Panc1 (cell line): ENCODE measurements at regions not wholly inside any gene's neighbourhood (a gene's known extent, or its start where the extent isn't known, plus 50 kb on each side); places are given as distances from the start of the nearest gene placed in this dataset.

Experiments used
- ATAC-seq: fragments of 200-7000 bp; cut with Tn5 transposase; 2 replicates; pipeline ENCODE4 v1.9.1; 2020; ENCODE audit warnings: mild to moderate bottlenecking, moderate library complexity
- BruUV-seq: library from RNA; stranded (reverse); fragments of 400-500 nt; replicated peaks from 2 replicates; lab custom pipeline; 2021; lab: Mats Ljungman, UMichigan
- CTCF ChIA-PET: fragments of 300-600 bp; sonication (Branson Sonifier 250); formaldehyde crosslinking; loops from one replicate; lab custom pipeline; 2022; ENCODE audit warnings: antibody characterized with exemption; lab: Charles Lee
- POLR2A ChIA-PET: fragments of 300-600 bp; sonication (Branson Sonifier 250); formaldehyde crosslinking; loops from one replicate; lab custom pipeline; 2022; ENCODE audit warnings: antibody characterized with exemption; lab: Charles Lee
- DNase-seq: peaks from one replicate; pipeline ENCODE4 v3.0.0-alpha.2; 2010; ENCODE audit warnings: low read depth, low spot score
- H3K27ac ChIP-seq: 2 replicates; pipeline ENCODE4 v1.5.1; 2011; ENCODE audit warnings: mild to moderate bottlenecking, low read length, inconsistent platforms
- H3K27me3 ChIP-seq: fragments of 200-500 bp; sonication (Bioruptor generic); 2 replicates; pipeline ENCODE4 v1.6.0; 2014; ENCODE audit warnings: low read length, inconsistent platforms; ENCODE audit not compliant: control insufficient read depth, insufficient read depth
- H3K36me3 ChIP-seq: fragments of 200-500 bp; sonication (Bioruptor generic); 2 replicates; pipeline ENCODE4 v1.5.1; 2014; ENCODE audit warnings: inconsistent platforms, mild to moderate bottlenecking, low read length, moderate library complexity; ENCODE audit not compliant: control insufficient read depth, insufficient read depth
- H3K4me1 ChIP-seq: 2 replicates; pipeline ENCODE4 v1.5.1; 2011; ENCODE audit warnings: inconsistent platforms, mild to moderate bottlenecking, low read length, moderate library complexity; ENCODE audit not compliant: control insufficient read depth, insufficient read depth
- H3K4me3 ChIP-seq, 2 experiments: 2 replicates each; pipeline ENCODE4 v1.5.1; 2011 to 2012; ENCODE audit warnings: low read depth in 2 of 2, low read length in 2 of 2, mild to moderate bottlenecking in 2 of 2, inconsistent platforms in 1 of 2, moderate library complexity in 1 of 2
- H3K9me3 ChIP-seq: fragments of 200-500 bp; sonication (Bioruptor generic); 2 replicates; pipeline ENCODE4 v1.5.1; 2014; ENCODE audit warnings: low read depth, mild to moderate bottlenecking, inconsistent platforms, low read length, moderate library complexity; ENCODE audit not compliant: control insufficient read depth, insufficient read depth
- POLR2AphosphoS5 ChIP-seq: IDR thresholded peaks from 2 replicates; pipeline ENCODE4 v1.6.1; 2012; ENCODE audit warnings: mild to moderate bottlenecking, low read depth, low read length, moderate library complexity
- SIN3A ChIP-seq: IDR thresholded peaks from 2 replicates; pipeline ENCODE4 v1.6.1; 2012; ENCODE audit warnings: low read depth, mild to moderate bottlenecking, low read length, moderate library complexity, borderline replicate concordance; ENCODE audit not compliant: insufficient read depth
- TCF7L2 ChIP-seq: IDR thresholded peaks from 2 replicates; pipeline ENCODE4 v1.6.1; 2011; ENCODE audit warnings: mild to moderate bottlenecking, low read depth, low read length, inconsistent platforms
- in situ Hi-C: cut with HindIII; loops from 2 replicates; pipeline ENCODE4 v1.10.0; 2016; ENCODE audit warnings: low sequenced_read_pairs, low pct_unique_long_range_greater_than_20kb
- intact Hi-C: fragments of 100-400 bp; cut with micrococcal nuclease; formaldehyde crosslinking; loops from one replicate; pipeline ENCODE4 v1.10.0; 2022; ENCODE audit not compliant: unreplicated experiment
- TF ChIP-seq, protein P1 (sequence below): fragments of 450-650 bp; IDR thresholded peaks from 2 replicates; pipeline ENCODE4 v1.5.1; 2017; ENCODE audit warnings: mild to moderate bottlenecking
- TF ChIP-seq, protein P2 (sequence below), 2 experiments: IDR thresholded peaks; 2 replicates each; pipeline ENCODE4 v1.6.1; 2011 to 2012; ENCODE audit warnings: low read depth in 2 of 2, control low read depth in 1 of 2, low read length in 1 of 2, mild to moderate bottlenecking in 1 of 2, moderate library complexity in 1 of 2; ENCODE audit not compliant: insufficient read depth in 1 of 2

DNA sequence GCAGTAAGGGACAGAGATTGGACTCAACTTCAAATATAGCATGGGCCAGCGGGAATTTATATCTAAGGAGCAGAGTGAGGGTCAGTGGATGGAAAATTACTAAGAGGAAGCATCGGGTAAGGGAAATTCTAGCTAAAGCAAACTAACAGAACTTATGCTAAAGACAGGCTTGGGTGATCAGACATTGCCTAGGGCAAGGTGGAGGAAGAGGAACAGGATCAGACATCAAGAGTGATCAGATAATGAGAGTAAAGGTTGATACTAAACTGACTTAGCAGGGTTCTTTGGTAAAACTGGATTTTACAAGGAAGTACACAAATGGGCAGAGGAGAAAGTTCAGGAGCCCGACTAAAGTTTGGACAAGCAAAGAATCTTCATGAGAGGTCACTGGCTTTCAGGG, 86.3 kb upstream of the TOM1L1 start:
- DNase-seq (no peak), ATAC-seq (no peak)
- BruUV-seq, result no TSS peak
- Histone ChIP-seq H3K4me3 (no peak overlapping the region), H3K9me3 (no peaks in the 10 kb centered on the region), H3K4me1 (no peaks in the 10 kb centered on the region), H3K27me3 (no peaks in the 10 kb centered on the region), H3K27ac (no peak overlapping the region), H3K36me3 (no peaks in the 10 kb centered on the region)
- intact Hi-C loops (no loop called here), in situ Hi-C loops (no loop called here)
- ChIA-PET POLR2A (interaction anchor here (0.6 kb wide), 1 partner anchor 901 kb away, joined by 5 read pairs; no protein-coding TSS in a partner anchor), CTCF (no interaction called here)
- TF ChIP-seq, protein P1, sequence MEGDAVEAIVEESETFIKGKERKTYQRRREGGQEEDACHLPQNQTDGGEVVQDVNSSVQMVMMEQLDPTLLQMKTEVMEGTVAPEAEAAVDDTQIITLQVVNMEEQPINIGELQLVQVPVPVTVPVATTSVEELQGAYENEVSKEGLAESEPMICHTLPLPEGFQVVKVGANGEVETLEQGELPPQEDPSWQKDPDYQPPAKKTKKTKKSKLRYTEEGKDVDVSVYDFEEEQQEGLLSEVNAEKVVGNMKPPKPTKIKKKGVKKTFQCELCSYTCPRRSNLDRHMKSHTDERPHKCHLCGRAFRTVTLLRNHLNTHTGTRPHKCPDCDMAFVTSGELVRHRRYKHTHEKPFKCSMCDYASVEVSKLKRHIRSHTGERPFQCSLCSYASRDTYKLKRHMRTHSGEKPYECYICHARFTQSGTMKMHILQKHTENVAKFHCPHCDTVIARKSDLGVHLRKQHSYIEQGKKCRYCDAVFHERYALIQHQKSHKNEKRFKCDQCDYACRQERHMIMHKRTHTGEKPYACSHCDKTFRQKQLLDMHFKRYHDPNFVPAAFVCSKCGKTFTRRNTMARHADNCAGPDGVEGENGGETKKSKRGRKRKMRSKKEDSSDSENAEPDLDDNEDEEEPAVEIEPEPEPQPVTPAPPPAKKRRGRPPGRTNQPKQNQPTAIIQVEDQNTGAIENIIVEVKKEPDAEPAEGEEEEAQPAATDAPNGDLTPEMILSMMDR, result no peak
- TF ChIP-seq, protein P2, sequence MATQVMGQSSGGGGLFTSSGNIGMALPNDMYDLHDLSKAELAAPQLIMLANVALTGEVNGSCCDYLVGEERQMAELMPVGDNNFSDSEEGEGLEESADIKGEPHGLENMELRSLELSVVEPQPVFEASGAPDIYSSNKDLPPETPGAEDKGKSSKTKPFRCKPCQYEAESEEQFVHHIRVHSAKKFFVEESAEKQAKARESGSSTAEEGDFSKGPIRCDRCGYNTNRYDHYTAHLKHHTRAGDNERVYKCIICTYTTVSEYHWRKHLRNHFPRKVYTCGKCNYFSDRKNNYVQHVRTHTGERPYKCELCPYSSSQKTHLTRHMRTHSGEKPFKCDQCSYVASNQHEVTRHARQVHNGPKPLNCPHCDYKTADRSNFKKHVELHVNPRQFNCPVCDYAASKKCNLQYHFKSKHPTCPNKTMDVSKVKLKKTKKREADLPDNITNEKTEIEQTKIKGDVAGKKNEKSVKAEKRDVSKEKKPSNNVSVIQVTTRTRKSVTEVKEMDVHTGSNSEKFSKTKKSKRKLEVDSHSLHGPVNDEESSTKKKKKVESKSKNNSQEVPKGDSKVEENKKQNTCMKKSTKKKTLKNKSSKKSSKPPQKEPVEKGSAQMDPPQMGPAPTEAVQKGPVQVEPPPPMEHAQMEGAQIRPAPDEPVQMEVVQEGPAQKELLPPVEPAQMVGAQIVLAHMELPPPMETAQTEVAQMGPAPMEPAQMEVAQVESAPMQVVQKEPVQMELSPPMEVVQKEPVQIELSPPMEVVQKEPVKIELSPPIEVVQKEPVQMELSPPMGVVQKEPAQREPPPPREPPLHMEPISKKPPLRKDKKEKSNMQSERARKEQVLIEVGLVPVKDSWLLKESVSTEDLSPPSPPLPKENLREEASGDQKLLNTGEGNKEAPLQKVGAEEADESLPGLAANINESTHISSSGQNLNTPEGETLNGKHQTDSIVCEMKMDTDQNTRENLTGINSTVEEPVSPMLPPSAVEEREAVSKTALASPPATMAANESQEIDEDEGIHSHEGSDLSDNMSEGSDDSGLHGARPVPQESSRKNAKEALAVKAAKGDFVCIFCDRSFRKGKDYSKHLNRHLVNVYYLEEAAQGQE (IDR thresholded peaks at IDR 0.05; ENCODE audit: insufficient read depth in 1 of 2, low read depth in 2 of 2, low read length in 1 of 2), result no peak
- no peak for TF ChIP-seq POLR2AphosphoS5
- TF ChIP-seq SIN3A, result no peak
- no peak for TF ChIP-seq TCF7L2

DNA sequence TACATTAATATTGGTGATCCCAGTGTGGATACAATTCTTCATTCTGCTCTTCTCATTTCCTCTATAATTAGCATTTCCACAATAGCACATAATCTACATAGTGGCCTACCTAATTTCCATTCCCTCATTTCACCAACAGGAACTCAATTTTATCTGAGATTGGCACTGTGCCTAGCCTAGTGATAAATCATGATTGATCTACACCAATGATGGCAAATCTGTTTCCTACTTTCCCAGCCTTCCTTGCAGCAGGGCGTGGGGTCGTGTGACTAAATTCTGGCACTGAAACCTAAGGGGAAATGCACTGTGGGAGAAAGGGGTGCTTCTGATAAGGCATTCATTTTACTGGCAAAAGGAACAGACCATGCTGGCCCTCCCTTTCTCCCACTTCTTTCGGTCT, 66.6 kb upstream of the TOM1L1 start:
- Histone ChIP-seq H3K9me3 (no peaks in the 10 kb centered on the region), H3K27ac (no peak overlapping the region), H3K36me3 (no peaks in the 10 kb centered on the region), H3K4me1 (no peaks in the 10 kb centered on the region), H3K4me3 (no peak overlapping the region), H3K27me3 (no peaks in the 10 kb centered on the region)
- ChIA-PET POLR2A (no interaction called here), CTCF (no interaction called here)
- in situ Hi-C loops (no loop called here), intact Hi-C loops (no loop called here)
- BruUV-seq, result no TSS peak
- no peak for ATAC-seq
- DNase-seq, result no peak
- TF ChIP-seq POLR2AphosphoS5 (no peak), SIN3A (no peak), TCF7L2 (no peak)
- TF ChIP-seq, protein P1, result no peak
- TF ChIP-seq, protein P2 (IDR thresholded peaks at IDR 0.05; ENCODE audit: insufficient read depth in 1 of 2, low read depth in 2 of 2, low read length in 1 of 2), result no peak
